OCI-M1 (cell line): ENCODE measurements at regions not wholly inside any gene's neighbourhood (a gene's known extent, or its start where the extent isn't known, plus 50 kb on each side); places are given as distances from the start of the nearest gene placed in this dataset.

Experiments used
- DNase-seq: peaks from one replicate; lab custom pipeline; 2025; lab: John Stamatoyannopoulos, UW

- DNase-seq: peak; percentile 66
Measured at GRCh38 chr11:109972939-109973338, 120.3 kb upstream of the ZC3H12C start.

- DNase-seq: no peak
Measured at GRCh38 chr11:109973486-109973885, 119.7 kb upstream of the ZC3H12C start.

- DNase-seq: no peak
Measured at GRCh38 chr11:109974523-109974922, 118.7 kb upstream of the ZC3H12C start.

- no peak for DNase-seq
Measured at GRCh38 chr11:109978895-109979294, 114.3 kb upstream of the ZC3H12C start.

GRCh38 chr11:109981031-109981636, 112.1 kb upstream of the ZC3H12C start:
- DNase-seq: no peak

- no peak for DNase-seq
Measured at GRCh38 chr11:109983358-109983757, 109.8 kb upstream of the ZC3H12C start.

GRCh38 chr11:109984634-109985289, 108.4 kb upstream of the ZC3H12C start:
- peak; percentile 92 for DNase-seq

- no peak for DNase-seq
Measured at GRCh38 chr11:109986488-109986887, 106.7 kb upstream of the ZC3H12C start.

- no peak for DNase-seq
Measured at GRCh38 chr11:109991835-109992234, 101.4 kb upstream of the ZC3H12C start.

- DNase-seq: no peak
Measured at GRCh38 chr11:109993786-109994185, 99.4 kb upstream of the ZC3H12C start.

GRCh38 chr11:109994907-109995306, 98.3 kb upstream of the ZC3H12C start:
- DNase-seq: peak; percentile 56

- peak; percentile 37 for DNase-seq
Measured at GRCh38 chr11:109996060-109996459, 97.1 kb upstream of the ZC3H12C start.

- DNase-seq: no peak
Measured at GRCh38 chr11:109998921-109999320, 94.3 kb upstream of the ZC3H12C start.

- DNase-seq: peak; percentile 96
Measured at GRCh38 chr11:110000031-110000502, 93.1 kb upstream of the ZC3H12C start.

- DNase-seq: no peak
Measured at GRCh38 chr11:110000850-110001249, 92.3 kb upstream of the ZC3H12C start.

GRCh38 chr11:110003426-110003825, 89.8 kb upstream of the ZC3H12C start:
- no peak for DNase-seq

- peak; percentile 27 for DNase-seq
Measured at GRCh38 chr11:110011595-110011994, 81.6 kb upstream of the ZC3H12C start.

- DNase-seq: no peak
Measured at GRCh38 chr11:110015695-110016094, 77.5 kb upstream of the ZC3H12C start.

GRCh38 chr11:110019675-110020074, 73.5 kb upstream of the ZC3H12C start:
- peak; percentile 38 for DNase-seq

- DNase-seq: peak; percentile 40
Measured at GRCh38 chr11:110022548-110022947, 70.6 kb upstream of the ZC3H12C start.

- DNase-seq: no peak
Measured at GRCh38 chr11:110023711-110024110, 69.5 kb upstream of the ZC3H12C start.

- peak; percentile 81 for DNase-seq
Measured at GRCh38 chr11:110026858-110027626, 66.2 kb upstream of the ZC3H12C start.
